Colonic mucosa (tissue), 4 donors: ENCODE measurements at regions not wholly inside any gene's neighbourhood (a gene's known extent, or its start where the extent isn't known, plus 50 kb on each side); places are given as distances from the start of the nearest gene placed in this dataset.
A peak's percentile ranks its signal among the peaks of the same experiment; 100 is the strongest.

Source experiments
- DNase-seq: peaks from one replicate; pipeline ENCODE4 v3.0.0-alpha.2; 2020
- H3K27ac ChIP-seq: fragments of 200-600 bp; one replicate; pipeline ENCODE4 v1.8.0; 2021
- H3K27me3 ChIP-seq: fragments of 200-600 bp; one replicate; pipeline ENCODE4 v1.8.0; 2021
- H3K36me3 ChIP-seq: fragments of 200-600 bp; one replicate; pipeline ENCODE4 v1.8.0; 2021
- H3K4me1 ChIP-seq: fragments of 200-600 bp; one replicate; pipeline ENCODE4 v1.8.0; 2021; ENCODE audit warnings: mild to moderate bottlenecking
- H3K4me3 ChIP-seq: fragments of 200-600 bp; one replicate; pipeline ENCODE4 v1.8.0; 2021
- H3K9ac ChIP-seq, 2 donors: one replicate each; pipeline ENCODE4 v1.7.0; 2013; ENCODE audit warnings: control low read depth in 2 of 2, low read depth in 2 of 2, low read length in 2 of 2
- H3K9me3 ChIP-seq: fragments of 200-600 bp; one replicate; pipeline ENCODE4 v1.8.0; 2021
- intact Hi-C: fragments of 100-400 bp; cut with DNase I; formaldehyde crosslinking; loops from one replicate; pipeline ENCODE4 v1.14.1; 2022
- TF ChIP-seq, protein P1 (sequence below): fragments of 200-600 bp; IDR thresholded peaks from one replicate; pipeline ENCODE4 v1.8.0; 2022; ENCODE audit warnings: antibody characterized with exemption, mild to moderate bottlenecking
- donor health status: healthy.
- donor health status: DM: no; HTN: no; CAD: no.
- donor health status: DM: no; HTN: no; CAD: no.

DNA sequence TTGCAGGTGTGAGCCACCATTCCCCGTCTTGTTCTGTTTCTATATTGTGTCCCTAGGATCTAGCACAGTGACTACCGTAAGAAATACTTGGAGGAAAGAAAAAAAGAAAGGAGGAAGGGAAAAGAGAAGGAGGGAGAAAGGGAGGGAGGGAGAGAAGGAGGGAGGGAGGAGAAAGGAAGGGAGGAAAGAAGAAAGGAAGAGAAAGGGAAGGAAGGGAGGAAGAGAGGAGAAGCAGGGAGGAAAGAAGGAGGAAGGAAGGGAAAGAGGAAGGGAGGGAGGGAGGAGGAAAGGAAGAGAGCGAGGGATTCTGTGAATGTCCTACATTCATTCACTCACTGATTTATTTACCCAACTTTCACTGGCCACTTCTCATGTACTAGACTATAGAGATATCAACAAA is 178.4 kb downstream of the MAFB start:
- Histone ChIP-seq H3K36me3 (no peaks in the 10 kb centered on the region), H3K9ac (no peak overlapping the region), H3K27ac (no peak overlapping the region), H3K4me3 (no peak overlapping the region), H3K9me3 (no peaks in the 10 kb centered on the region), H3K27me3 (no peaks in the 10 kb centered on the region), H3K4me1 (no peaks in the 10 kb centered on the region)
- intact Hi-C loops: no loop called here
- DNase-seq: no peak
- TF ChIP-seq, protein P1, sequence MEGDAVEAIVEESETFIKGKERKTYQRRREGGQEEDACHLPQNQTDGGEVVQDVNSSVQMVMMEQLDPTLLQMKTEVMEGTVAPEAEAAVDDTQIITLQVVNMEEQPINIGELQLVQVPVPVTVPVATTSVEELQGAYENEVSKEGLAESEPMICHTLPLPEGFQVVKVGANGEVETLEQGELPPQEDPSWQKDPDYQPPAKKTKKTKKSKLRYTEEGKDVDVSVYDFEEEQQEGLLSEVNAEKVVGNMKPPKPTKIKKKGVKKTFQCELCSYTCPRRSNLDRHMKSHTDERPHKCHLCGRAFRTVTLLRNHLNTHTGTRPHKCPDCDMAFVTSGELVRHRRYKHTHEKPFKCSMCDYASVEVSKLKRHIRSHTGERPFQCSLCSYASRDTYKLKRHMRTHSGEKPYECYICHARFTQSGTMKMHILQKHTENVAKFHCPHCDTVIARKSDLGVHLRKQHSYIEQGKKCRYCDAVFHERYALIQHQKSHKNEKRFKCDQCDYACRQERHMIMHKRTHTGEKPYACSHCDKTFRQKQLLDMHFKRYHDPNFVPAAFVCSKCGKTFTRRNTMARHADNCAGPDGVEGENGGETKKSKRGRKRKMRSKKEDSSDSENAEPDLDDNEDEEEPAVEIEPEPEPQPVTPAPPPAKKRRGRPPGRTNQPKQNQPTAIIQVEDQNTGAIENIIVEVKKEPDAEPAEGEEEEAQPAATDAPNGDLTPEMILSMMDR: no peak

DNA sequence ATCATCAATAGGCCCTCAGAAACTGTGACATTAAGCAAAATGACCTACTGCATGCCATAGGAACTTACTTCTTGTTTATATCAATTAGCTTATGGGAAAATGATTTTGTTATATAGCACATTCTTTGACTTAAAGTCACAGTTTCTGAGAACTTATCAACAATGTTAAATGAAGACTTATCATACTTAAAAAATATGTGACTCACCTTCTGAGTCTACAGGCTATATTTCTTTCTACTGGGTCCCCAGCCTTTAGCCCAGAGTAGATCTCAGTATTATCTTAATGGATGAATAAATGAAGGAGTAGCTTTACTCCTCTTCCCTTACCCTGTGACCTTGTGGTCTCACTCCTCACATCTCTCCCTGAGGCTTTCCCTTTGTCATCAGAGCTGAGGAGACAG is 180.2 kb downstream of the MAFB start:
- intact Hi-C loops: no loop called here
- Histone ChIP-seq H3K4me3 (no peak overlapping the region), H3K4me1 (no peaks in the 10 kb centered on the region), H3K9ac (no peak overlapping the region), H3K9me3 (no peaks in the 10 kb centered on the region), H3K27me3 (no peaks in the 10 kb centered on the region), H3K36me3 (no peaks in the 10 kb centered on the region), H3K27ac (no peak overlapping the region)
- DNase-seq: no peak
- TF ChIP-seq, protein P1: no peak

DNA sequence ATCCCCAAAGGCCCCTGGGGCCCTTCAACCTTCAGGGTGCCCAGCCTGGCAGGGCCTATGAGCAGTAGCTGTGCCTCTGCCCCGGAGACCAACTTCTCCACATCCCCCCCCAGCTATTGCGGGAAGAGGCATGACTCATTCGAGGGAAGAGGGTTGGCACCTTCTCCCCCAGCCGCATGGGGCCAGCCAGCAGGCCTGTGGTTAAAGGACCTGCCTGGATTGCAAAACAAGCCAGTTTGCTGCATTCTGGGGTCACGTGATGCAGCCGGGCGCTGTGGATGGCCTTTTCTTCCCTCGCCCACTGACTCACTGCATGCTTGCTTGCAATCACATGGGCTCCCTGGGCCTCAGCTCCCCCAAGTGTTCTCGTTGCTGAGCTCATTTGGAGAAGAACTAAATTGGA is 182.5 kb downstream of the MAFB start:
- DNase-seq: peak; percentile 64
- TF ChIP-seq, protein P1: no peak
- Histone ChIP-seq H3K9me3 (no peaks in the 10 kb centered on the region), H3K27ac (no peak overlapping the region), H3K36me3 (no peaks in the 10 kb centered on the region), H3K27me3 (no peaks in the 10 kb centered on the region), H3K9ac (no peak overlapping the region), H3K4me3 (no peak overlapping the region), H3K4me1 (no peaks in the 10 kb centered on the region)
- intact Hi-C loops: no loop called here

DNA sequence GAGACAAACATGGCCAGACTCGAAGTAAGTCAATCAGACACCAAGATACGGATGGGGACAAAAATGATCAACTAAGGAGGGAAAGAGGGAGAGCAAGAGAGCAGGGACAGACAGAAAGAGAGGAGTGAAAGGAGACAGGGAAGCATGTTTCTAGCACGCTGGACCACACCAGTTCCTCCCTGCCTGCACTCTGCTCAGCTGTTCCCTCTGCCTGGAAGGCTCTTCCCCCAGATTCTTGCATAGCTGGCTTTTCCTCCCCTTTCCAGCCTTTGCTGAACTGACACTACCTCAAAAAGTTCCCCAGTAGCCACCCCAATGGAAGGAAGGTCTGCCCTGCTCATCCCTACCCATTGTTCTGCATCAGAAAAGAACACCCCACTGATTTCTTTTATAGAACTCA is 185.9 kb downstream of the MAFB start:
- Histone ChIP-seq H3K27me3 (no peaks in the 10 kb centered on the region), H3K4me1 (no peaks in the 10 kb centered on the region), H3K9me3 (no peaks in the 10 kb centered on the region), H3K36me3 (no peaks in the 10 kb centered on the region), H3K4me3 (no peak overlapping the region), H3K27ac (no peak overlapping the region), H3K9ac (no peak overlapping the region)
- TF ChIP-seq, protein P1: no peak
- intact Hi-C loops: no loop called here
- DNase-seq: no peak

DNA sequence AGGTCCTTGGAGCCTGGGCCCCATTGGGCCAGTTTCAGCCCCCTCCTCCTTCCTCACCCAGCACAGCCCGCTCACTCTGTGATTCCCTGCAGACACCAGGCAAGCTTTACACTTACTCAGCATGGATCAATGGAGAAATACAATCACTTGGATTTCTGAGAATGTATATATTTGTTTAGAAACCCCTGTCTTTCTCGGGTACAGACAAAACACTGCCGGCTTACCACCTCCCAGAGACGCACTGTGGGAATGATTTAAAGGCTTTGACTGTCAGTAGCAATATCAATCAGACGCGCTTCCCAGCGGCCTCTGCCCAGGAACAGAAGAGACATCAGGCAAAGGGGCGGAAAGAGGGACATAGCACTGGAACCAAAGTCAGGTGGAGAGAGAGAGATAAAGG is 186.5 kb downstream of the MAFB start:
- no peak overlapping the region for H3K27ac ChIP-seq
- H3K9ac ChIP-seq: no peak overlapping the region
- no peak for DNase-seq
- no peaks in the 10 kb centered on the region for H3K4me1 ChIP-seq
- H3K4me3 ChIP-seq: no peak overlapping the region
- no peaks in the 10 kb centered on the region for H3K36me3 ChIP-seq
- no peaks in the 10 kb centered on the region for H3K9me3 ChIP-seq
- no peaks in the 10 kb centered on the region for H3K27me3 ChIP-seq
- TF ChIP-seq, protein P1: no peak
- intact Hi-C loops: no loop called here

DNA sequence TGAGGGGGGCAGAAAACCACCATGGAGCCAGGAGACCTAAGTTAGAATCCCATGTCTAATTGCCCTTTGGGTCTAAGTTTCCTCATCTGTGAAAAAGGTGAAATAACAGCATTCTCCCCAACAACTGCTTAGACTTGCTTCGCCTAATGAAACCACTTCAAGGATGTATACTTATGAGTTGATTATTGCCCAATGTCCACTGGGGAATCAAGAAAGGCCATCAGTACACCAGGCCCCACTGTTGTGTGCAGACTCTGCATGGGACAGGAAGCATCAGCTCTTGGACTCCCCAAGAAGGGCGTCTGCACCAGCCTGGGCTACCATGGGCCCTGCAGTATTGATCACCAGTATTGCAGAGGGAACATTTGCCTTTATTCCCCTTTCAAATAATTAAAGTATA is 189.6 kb downstream of the MAFB start:
- TF ChIP-seq, protein P1: no peak
- H3K27me3 ChIP-seq: no peaks in the 10 kb centered on the region
- intact Hi-C loops: no loop called here
- H3K9me3 ChIP-seq: no peaks in the 10 kb centered on the region
- H3K4me1 ChIP-seq: no peaks in the 10 kb centered on the region
- H3K27ac ChIP-seq: no peak overlapping the region
- no peaks in the 10 kb centered on the region for H3K36me3 ChIP-seq
- DNase-seq: no peak
- H3K9ac ChIP-seq: no peak overlapping the region
- no peak overlapping the region for H3K4me3 ChIP-seq
